ENCODE measurements at regions not wholly inside any gene's neighbourhood (a gene's known extent, or its start where the extent isn't known, plus 50 kb on each side); places are given as distances from the start of the nearest gene placed in this dataset.

- TF ChIP-seq ARID3A (IDR thresholded peaks at IDR 0.05; ENCODE audit: borderline replicate concordance, low read depth, low read length) (no peak), MGA (IDR thresholded peaks at IDR 0.05) (peak; percentile 47; the same call in 1 of the 2 replicates), ZNF184 (CRISPR knock-in tag; IDR thresholded peaks at IDR 0.05) (no peak), SIN3A (IDR thresholded peaks at IDR 0.05; ENCODE audit: borderline replicate concordance in 2 of 2, control insufficient read depth in 1 of 2, low read depth in 2 of 2, low read length in 2 of 2) (no peak), ATF6 (CRISPR knock-in tag; IDR thresholded peaks at IDR 0.05) (no peak), HDGF (IDR thresholded peaks at IDR 0.05) (0 out of 2 replicates have a peak, but pooled peaks have one; percentile 39), TAF1 (IDR thresholded peaks at IDR 0.05; ENCODE audit: control insufficient read depth, extremely low read depth, insufficient read depth, low read length, severe bottlenecking) (no peak), ZNF408 (CRISPR knock-in tag; IDR thresholded peaks at IDR 0.05; ENCODE audit: low read depth) (no peak), MAFF (IDR thresholded peaks at IDR 0.05; ENCODE audit: low read length) (peak; percentile 90), POLR2H (tag; IDR thresholded peaks at IDR 0.05; ENCODE audit: low read depth) (peak; percentile 55), E2F3 (CRISPR knock-in tag; IDR thresholded peaks at IDR 0.05) (peak; percentile 84; the same call in 1 of the 2 replicates)
Measured at GRCh38 chr1:219088778-219089557, 84.7 kb upstream of the LYPLAL1 start (continued).
